BE2C (cell line): ENCODE measurements at regions not wholly inside any gene's neighbourhood (a gene's known extent, or its start where the extent isn't known, plus 50 kb on each side); places are given as distances from the start of the nearest gene placed in this dataset.

ENCODE experiments used
- DNase-seq: peaks from one replicate; pipeline ENCODE4 v3.0.0-alpha.2; 2020
- H3K27me3 ChIP-seq: fragments of 250-450 bp; sonication (Bioruptor Pico); 2 replicates; pipeline ENCODE4 v1.5.1; 2020; ENCODE audit warnings: mild to moderate bottlenecking
- H3K36me3 ChIP-seq: fragments of 250-450 bp; sonication (Bioruptor Pico); 2 replicates; pipeline ENCODE4 v1.5.1; 2020; ENCODE audit warnings: mild to moderate bottlenecking
- H3K4me1 ChIP-seq: fragments of 250-450 bp; sonication (Bioruptor Pico); 2 replicates; pipeline ENCODE4 v1.5.1; 2020
- H3K4me3 ChIP-seq: 2 replicates; pipeline ENCODE4 v1.5.1; 2011; ENCODE audit warnings: low read depth, low read length
- H3K9me3 ChIP-seq: fragments of 250-450 bp; sonication (Bioruptor Pico); 2 replicates; pipeline ENCODE4 v1.5.1; 2020
- TF ChIP-seq, protein P1 (sequence below): IDR thresholded peaks from 2 replicates; pipeline ENCODE4 v1.5.1; 2012; ENCODE audit warnings: mild to moderate bottlenecking, low read depth, low read length

DNA sequence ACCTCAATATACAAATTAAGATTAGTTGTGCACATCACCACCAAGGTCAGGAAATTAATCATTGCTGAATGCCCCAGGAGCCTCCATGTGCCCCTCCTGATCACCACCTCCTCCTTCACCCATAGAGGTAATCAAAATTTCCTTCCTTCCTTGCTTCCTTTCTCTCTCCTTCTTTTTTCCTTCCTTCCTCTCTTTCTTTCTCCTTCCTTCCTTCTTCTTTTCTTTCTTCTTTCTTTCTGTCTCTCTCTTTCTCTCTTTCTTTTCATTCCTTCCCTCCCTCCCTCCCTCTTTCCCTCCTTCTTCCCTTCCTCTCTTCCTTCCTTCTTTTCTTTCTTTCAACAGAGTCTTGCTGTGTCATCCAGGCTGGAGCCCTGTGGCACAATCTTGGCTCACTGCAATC lies 67.9 kb upstream of the FTH1 start:
- no peak overlapping the region for H3K4me3 ChIP-seq
- H3K4me1 ChIP-seq = no peaks in the 10 kb centered on the region
- DNase-seq = no peak
- H3K9me3 ChIP-seq = no peaks in the 10 kb centered on the region
- TF ChIP-seq, protein P1, sequence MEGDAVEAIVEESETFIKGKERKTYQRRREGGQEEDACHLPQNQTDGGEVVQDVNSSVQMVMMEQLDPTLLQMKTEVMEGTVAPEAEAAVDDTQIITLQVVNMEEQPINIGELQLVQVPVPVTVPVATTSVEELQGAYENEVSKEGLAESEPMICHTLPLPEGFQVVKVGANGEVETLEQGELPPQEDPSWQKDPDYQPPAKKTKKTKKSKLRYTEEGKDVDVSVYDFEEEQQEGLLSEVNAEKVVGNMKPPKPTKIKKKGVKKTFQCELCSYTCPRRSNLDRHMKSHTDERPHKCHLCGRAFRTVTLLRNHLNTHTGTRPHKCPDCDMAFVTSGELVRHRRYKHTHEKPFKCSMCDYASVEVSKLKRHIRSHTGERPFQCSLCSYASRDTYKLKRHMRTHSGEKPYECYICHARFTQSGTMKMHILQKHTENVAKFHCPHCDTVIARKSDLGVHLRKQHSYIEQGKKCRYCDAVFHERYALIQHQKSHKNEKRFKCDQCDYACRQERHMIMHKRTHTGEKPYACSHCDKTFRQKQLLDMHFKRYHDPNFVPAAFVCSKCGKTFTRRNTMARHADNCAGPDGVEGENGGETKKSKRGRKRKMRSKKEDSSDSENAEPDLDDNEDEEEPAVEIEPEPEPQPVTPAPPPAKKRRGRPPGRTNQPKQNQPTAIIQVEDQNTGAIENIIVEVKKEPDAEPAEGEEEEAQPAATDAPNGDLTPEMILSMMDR = no peak
- no peaks in the 10 kb centered on the region for H3K27me3 ChIP-seq
- no peaks in the 10 kb centered on the region for H3K36me3 ChIP-seq

DNA sequence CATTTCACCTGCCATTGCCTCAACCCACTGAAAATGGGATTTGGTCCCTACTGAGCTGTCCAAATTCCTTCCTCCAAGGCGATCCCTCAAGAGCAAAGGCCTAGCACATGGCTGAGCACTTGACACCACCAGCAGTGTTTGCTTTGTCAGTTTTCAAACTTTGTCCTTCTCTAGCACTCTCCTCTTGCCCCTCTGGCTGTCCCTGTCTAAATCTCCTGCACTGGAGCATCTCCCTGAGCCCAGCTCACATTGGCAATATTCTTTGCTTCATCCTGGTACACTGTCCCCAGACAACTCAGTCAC lies 66.6 kb upstream of the FTH1 start:
- H3K4me3 ChIP-seq = no peak overlapping the region
- DNase-seq = no peak
- H3K9me3 ChIP-seq = no peaks in the 10 kb centered on the region
- TF ChIP-seq, protein P1 = no peak
- H3K36me3 ChIP-seq = no peaks in the 10 kb centered on the region
- H3K27me3 ChIP-seq = no peaks in the 10 kb centered on the region
- no peaks in the 10 kb centered on the region for H3K4me1 ChIP-seq

DNA sequence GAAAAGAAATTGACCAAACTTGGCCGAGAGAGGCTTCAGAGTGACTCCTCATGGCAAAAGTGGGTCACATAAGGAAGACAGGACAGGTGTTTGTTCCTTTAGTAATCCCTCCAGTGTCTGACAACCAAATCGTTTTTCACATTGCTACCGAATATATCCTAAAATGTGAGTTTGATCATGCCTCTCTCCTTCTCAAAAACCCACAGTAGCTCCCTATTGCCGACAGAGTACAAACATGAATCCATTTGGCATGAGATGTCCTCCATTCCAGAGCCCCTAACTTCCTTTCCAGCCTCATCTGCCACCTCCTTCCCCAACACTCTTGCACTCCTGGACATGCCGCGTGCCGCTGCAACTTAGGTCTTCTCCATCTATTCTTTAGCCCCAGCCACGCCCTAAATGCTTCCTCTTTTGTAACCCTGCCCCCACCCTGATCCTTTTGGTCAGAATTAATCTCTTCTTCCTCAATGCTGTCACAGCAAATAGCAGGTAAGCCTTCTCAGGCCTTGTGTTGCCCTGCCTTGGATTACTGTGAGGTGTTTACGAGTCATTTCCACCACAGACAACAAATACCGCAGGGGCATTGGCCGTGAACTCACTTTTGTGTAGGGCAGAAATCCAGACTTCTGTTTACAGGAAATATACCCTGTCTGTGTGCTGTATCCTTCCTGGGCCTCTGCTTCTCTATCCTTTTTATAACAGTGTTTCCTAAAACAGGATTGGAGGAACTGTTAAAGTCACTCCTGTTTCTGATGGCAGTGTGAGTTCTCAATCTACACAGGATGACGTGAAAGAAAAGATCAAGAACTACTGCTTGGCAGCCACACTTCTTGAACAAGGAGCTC lies 66.0 kb upstream of the FTH1 start:
- no peaks in the 10 kb centered on the region for H3K27me3 ChIP-seq
- no peaks in the 10 kb centered on the region for H3K4me1 ChIP-seq
- H3K36me3 ChIP-seq = no peaks in the 10 kb centered on the region
- no peak for DNase-seq
- H3K4me3 ChIP-seq = no peak overlapping the region
- no peaks in the 10 kb centered on the region for H3K9me3 ChIP-seq
- TF ChIP-seq, protein P1 = no peak

DNA sequence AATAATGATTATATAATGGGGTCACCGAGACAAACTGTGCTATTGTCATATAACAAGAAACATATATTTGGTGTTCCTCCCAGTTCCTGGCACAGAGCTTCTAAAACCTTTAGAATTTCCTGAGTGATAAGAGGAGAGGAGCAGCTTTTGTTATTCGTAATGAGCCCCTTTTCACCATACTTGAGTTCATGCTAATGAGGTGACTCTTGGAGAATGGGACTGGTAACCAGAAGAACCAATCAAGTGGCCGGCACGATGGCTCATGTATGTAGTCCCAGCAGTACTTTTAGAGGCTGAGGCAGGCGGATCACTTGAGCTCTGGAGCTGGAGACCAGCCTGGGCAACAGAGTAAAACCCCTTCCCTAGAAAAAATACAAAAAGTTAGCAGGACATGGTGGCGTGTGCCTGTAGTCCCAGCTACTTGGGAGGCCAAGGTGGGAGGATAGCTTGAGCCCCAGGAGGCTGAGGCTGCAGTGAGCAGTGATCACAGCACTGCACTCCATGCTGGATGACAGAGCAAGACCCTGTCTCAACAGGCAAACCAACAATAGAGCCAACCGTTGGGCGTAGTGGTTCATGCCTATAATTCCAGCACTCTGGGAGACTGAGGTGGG lies 62.7 kb upstream of the FTH1 start:
- TF ChIP-seq, protein P1 = no peak
- H3K36me3 ChIP-seq = no peaks in the 10 kb centered on the region
- H3K4me3 ChIP-seq = no peak overlapping the region
- no peaks in the 10 kb centered on the region for H3K9me3 ChIP-seq
- H3K27me3 ChIP-seq = no peaks in the 10 kb centered on the region
- H3K4me1 ChIP-seq = no peaks in the 10 kb centered on the region
- no peak for DNase-seq

DNA sequence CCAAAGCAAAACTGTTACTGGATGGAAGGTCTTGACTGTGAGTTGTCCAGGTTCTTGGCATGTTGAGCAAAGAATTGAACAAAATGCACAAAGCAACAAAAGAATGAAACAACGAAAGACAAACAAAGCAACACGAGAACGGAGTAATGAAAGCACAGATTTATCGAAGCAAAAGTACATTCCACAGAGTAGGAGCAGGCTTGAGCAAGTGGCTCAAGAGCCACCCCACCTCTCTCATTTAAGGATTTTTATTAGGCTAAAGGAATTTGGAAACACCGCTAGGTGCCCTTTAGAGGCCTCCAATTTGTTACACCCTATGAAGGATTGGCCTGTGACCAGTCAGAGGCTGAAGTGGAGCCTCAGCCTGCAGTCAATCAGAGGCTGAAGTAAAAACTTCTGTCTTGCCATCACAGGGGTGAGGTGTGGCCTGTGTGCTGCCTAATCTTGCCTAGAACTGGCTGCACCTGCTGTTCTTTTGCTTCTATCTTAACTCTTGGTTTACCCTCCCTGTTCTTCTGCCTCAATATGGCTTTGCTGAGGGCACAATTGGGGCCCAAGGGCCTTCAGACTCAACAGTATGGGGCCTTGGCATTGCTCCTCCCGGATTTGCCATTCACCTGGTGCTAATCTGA lies 59.4 kb upstream of the FTH1 start:
- Histone ChIP-seq H3K4me1 (no peaks in the 10 kb centered on the region), H3K4me3 (no peak overlapping the region), H3K27me3 (no peaks in the 10 kb centered on the region), H3K36me3 (no peaks in the 10 kb centered on the region), H3K9me3 (no peaks in the 10 kb centered on the region)
- TF ChIP-seq, protein P1 = no peak
- no peak for DNase-seq
